ENCODE measurements at regions not wholly inside any gene's neighbourhood (a gene's known extent, or its start where the extent isn't known, plus 50 kb on each side); places are given as distances from the start of the nearest gene placed in this dataset.
"Not testable (repeated sequence)": the region's sequence is repeated elsewhere in the genome, so short reads cannot be mapped to it uniquely, and the experiment has no call there.

GRCh38 chr3:112765531-112765930, 81.1 kb downstream of the CD200R1L start:
- DNase-seq, result no peak

- DNase-seq, result no peak
Measured at GRCh38 chr3:112763258-112763657, 83.4 kb downstream of the CD200R1L start.

- DNase-seq, result no peak
Measured at GRCh38 chr3:112761062-112761638, 85.5 kb downstream of the CD200R1L start.

GRCh38 chr3:112759681-112760080, 87.0 kb downstream of the CD200R1L start:
- no peak for DNase-seq

DNA sequence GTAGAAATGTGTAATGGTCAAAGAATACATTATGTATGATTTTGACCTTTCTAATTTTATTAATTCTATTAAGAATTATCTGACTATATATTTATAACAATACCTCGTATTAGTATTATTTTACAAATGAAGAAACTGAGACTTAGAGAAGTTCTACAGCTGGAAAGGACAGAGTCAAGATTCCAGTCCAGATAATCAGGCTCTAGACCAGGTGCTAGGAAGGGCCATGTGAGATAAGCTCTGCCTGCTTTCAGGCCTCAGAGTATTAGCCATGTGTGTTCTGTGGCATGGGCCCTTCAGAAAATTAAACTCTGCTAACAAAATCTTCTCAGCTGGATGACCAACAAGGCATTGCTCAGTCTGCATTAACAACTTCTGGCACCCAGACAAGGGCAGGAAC, 87.5 kb downstream of the CD200R1L start:
- no peak for DNase-seq

DNA sequence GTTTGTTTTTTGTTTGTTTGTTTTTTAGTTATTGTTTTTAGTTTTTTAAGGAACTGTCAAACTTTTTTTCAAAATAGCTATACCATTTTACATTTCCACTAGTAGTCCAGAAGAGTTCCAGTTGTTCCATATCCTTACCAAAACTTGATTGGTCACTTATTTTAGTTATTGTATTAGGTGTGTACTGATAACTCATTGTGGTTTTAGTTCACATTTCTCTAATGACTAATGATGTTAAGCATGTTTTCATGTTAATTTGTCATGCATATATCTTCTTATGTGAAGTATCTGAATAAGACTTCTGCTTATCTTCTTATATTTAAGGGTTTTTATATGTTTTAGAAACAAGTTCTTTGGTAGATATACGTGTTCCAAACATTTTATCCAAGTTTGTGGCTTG, 89.5 kb downstream of the CD200R1L start:
- no peak for DNase-seq

DNA sequence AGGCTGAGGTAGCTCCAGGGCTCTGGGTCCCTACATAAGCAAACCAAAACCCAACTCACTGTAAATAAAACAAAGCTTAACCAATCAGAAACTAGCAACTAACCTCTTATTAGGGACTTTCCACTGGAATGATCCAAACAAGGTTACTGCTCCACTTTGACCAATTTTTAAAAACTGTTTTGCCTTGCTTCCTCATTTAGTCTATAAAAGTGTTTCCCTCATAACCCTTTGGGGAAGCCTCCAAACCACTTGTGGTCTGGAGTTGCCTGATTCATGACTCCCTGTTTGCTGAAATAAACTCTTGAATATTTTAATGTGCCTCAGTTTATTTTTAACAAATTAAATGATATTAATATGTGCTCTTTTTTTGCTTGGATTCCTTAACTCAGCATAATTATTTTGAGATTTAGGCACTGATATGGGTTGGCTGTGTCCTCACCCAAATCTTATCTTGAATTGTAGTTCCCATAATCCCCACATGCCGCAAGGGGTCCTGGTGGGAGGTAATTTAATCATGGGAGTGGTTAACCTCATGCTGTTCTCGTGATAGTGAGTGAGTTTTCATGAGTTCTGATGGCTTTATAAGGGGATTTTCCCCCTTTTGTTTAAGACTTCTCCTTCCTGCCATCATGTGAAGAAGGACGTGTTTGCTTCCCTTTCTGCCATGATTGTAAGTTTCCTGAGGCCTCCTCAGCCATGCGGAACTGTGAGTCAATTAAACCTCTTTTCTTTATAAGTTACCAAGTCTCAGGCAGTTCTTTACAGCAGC, 90.6 kb downstream of the CD200R1L start:
- DNase-seq, result no peak

GRCh38 chr3:112755046-112755445, 91.6 kb downstream of the CD200R1L start:
- DNase-seq, result not testable (repeated sequence)

- DNase-seq, result no peak
Measured at GRCh38 chr3:112751564-112752512, 94.8 kb downstream of the CD200R1L start.

DNA sequence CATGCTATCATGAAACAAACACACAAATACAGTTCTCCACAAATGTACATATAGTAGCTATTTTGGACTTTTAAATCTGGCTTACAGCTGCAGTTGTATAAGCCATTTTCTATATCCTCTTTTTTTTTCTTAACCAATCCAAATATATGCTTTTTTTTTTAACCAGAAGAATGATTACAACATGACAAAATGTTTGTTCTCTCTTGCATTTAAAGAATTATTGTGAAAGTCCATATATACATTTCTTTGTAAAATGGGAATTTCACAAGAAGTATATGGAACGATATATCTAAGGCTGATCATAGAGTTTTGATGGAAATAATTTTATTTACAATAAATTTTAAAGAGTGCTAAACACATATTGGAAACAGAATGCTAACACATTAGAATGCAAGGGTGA, 95.6 kb downstream of the CD200R1L start:
- DNase-seq, result no peak

DNA sequence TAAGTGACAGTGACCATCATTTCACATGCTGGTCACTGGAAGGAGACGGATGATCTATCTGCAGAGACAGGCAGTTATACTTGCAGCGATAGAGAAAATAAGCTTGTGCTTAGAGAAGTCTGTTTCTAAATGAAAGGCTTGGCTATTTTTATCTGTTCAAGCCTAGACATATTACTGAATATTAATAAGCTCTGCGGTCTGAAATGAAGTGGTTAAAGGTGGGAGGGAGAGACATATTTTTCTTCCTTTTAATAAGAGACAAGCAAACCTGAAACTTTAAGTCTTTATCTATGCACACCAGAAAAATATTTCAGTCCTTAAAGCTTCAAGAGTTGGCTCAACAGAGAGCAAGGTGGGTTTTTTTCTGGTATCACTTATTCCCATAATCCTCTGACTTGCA, 99.0 kb downstream of the CD200R1L start:
- no peak for DNase-seq

- DNase-seq, result no peak
Measured at GRCh38 chr3:112746675-112747280, 99.9 kb downstream of the CD200R1L start.

DNA sequence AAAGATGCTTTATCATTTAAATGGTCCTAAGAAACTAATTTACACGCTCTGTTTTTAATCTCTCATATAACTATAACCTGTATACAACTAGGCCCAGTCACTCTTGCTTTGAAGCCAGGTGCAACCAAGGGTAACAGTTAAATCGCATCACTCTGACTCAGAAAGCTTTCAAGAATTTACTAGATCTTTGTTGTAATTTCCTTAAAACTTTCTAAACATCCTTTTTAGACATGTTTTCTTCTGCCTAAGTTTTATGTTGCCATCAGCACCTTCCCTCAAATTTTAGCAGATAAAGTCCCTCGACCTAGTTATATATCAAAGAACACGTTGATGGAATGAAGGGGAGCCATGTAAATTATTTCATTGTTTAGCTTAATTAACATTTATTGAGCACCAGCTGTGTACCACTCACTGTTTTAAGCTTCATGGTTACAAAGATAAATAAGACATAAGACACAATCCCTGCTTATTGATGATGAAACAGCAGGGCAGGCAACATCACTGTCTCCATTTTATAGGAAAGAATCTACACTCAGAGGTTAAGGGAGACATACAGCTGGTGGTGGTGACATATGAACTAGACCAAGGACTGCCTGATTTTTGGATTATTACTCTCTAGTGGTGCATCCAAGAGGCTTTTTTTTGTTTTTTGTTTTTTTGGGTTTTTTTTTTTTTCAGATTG, 101.0 kb downstream of the CD200R1L start:
- no peak for DNase-seq

GRCh38 chr3:112744825-112745566, 101.7 kb downstream of the CD200R1L start:
- DNase-seq, result no peak

DNA sequence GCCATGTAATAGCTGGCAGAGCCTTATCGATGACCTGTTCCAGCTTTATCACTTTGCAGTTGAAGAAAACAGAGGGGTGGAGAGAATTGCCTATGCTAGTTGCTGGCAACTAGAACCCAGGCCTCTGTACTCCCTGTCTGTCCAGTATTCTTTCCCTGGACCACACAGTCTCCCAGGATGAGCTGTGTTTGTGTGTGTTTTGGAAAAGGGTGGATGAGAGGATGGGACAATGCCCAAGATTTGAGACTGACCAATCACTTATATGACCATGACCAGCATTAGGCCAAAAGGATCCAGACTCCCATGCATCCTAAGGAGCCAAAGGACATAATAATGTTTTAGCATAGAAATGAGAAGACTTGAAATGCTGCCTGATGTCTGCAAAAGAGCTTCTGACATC, 102.6 kb downstream of the CD200R1L start:
- no peak for DNase-seq

DNA sequence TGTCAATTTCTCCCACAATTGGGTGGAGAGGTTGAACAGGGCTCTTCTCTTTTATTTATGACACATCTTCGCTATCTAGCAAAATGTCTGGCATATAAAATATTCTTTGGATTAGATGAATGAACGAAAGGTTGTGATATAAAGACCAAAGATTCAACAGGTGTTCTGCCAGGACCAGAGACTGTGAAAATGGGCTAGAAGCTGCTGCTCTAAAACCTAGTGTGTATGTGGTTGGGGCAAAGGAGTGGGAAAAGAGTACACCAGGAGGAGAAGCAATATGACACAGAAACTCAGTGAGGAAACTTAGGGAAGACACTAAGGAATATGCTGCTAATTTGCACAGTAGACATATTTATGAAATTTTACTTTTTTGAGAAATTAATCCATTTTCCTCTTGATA, 102.0 kb upstream of the CCDC80 start:
- DNase-seq, result no peak

DNA sequence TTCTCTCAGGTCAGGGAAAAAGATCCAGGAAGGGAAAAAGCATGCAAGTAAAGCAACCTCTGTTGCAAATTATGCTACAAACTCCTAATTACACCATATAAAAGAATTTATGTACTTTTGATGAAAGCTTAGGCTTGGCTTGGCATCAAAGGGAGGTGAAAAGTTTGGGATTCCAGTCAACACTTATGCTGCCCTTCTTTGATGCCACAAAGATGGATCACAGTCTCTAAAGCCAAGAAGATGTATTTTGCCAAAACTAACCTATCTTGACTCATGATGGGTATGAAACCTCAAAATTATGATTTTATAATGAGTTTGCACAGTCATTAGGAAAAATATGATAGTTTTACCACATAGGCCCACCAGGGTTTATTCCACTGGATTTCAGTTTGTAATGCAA, 101.0 kb upstream of the CCDC80 start:
- no peak for DNase-seq

DNA sequence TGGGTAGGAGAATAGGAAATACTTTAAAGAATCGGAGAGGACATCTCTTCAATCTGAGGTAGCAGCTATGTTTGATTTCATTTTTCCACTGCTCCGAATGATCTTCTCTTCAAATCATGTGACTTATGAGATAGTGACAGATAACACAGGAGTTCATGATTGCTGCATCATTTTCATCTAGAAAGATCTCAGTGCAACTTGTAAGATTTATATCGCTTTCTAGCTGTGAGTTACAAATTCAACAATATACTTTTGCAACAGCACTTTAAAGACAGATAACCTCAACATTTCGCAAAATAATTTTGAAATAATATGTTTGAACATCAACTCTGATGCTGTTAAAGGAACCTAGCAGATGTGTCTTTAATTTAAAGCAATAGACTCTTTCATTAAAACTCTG, 99.9 kb upstream of the CCDC80 start:
- DNase-seq, result no peak

DNA sequence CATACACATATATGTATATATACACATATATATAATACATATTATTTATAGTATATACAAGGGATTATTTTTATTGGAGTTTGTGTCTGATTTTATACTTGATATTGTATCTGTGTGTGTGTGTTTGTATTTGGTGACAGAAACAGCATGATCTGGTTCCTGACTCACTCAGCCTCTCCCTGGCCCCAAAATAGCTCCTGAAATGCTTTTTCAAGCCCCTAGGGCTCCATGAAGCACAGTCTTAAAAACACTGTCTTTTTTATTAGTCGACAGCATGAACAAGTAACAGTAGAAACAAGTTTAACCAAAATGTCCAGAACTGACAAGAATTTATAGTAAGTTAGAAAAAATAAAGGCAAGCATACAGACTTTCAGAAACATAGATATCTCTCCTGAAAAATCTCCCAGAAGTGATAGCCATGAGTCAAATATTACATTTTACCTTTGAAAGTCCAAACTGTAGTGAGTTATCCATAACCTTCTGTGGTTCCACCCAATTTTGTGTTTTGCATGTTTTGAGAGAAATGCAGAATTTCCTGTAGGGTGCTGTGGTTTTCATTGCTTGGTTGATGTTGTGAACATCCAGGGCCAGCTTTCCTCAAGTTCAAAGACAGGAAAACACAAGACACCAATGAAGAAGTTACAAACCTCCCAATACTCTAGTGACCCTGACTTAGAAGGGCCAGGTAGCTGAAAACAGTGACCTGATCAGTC, 98.5 kb upstream of the CCDC80 start:
- DNase-seq, result no peak

DNA sequence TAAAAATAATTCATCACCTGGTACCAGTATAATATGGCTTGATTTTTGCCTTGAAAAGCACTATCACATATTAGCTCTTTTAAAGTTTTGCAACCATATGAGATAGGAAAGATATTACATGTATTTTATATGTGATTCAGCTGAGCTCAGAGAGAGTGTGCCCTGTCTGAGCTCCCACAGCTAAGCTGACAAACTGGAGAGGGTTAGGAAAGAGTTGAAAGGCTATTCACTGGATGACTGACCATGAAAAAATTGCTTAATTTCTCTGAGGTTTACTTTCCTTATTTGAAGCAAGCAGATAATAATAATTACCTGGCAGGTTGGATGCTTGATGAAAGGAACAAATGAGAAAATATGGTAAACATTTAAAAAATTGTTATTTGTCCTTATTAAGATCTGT, 97.4 kb upstream of the CCDC80 start:
- DNase-seq, result no peak
